Suprapubic skin (tissue), 3 donors: ENCODE measurements at regions not wholly inside any gene's neighbourhood (a gene's known extent, or its start where the extent isn't known, plus 50 kb on each side); places are given as distances from the start of the nearest gene placed in this dataset.

Experiments used
- EP300 ChIP-seq: sonication (generic); formaldehyde crosslinking; IDR thresholded peaks from one replicate; pipeline ENCODE4 v1.6.1; 2017; ENCODE audit warnings: antibody characterized with exemption
- POLR2A ChIP-seq, 2 donors: fragments of 450-650 bp; IDR thresholded peaks; one replicate each; pipeline ENCODE4 v1.6.1; 2017; ENCODE audit warnings: antibody characterized with exemption in 2 of 2, mild to moderate bottlenecking in 2 of 2, moderate library complexity in 2 of 2
- TF ChIP-seq, protein P1 (sequence below), 2 donors: fragments of 200-600 bp in 1 of 2; fragments of 450-650 bp in 1 of 2; sonication (generic) in 1 of 2; IDR thresholded peaks; one replicate each; pipeline ENCODE4 v1.5.1; 2016 to 2019; ENCODE audit warnings: antibody characterized with exemption in 2 of 2, mild to moderate bottlenecking in 1 of 2, moderate library complexity in 1 of 2

DNA sequence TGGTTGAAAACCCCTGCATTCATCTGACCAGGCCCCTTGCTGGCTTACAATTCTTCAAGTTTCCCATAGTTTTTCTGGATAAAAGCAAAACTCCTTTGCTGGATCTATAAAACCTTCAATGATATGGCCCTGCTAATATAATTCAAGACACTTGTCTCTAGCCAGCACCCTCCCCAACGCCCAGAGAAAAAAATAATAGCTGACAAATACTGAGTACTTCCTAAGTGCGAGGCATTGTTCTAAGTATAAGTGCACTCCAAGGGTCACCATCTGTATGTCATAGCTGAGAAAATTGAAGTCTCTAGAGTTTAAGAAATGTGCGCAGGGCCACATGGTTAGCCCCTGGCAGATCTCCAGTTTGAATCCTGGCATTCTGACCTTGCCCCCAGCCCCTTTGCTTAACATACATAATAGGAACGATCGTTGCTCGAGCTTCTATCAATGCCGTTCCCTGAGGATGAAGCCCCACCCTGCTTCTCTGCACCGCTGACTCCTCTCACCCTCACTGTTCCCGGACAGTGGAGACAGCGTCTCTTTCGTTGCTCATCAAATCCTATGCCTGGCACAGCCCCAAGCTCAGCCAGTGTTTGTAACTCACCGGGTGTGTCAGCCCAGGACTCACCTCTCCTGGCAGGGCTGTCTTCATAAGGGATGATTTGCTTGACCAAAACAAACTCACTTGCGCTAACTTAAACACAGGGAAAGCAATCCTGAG, 377.1 kb upstream of the PROK2 start:
- TF ChIP-seq, protein P1, sequence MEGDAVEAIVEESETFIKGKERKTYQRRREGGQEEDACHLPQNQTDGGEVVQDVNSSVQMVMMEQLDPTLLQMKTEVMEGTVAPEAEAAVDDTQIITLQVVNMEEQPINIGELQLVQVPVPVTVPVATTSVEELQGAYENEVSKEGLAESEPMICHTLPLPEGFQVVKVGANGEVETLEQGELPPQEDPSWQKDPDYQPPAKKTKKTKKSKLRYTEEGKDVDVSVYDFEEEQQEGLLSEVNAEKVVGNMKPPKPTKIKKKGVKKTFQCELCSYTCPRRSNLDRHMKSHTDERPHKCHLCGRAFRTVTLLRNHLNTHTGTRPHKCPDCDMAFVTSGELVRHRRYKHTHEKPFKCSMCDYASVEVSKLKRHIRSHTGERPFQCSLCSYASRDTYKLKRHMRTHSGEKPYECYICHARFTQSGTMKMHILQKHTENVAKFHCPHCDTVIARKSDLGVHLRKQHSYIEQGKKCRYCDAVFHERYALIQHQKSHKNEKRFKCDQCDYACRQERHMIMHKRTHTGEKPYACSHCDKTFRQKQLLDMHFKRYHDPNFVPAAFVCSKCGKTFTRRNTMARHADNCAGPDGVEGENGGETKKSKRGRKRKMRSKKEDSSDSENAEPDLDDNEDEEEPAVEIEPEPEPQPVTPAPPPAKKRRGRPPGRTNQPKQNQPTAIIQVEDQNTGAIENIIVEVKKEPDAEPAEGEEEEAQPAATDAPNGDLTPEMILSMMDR (IDR thresholded peaks at IDR 0.05), result no peak
- TF ChIP-seq EP300 (no peak), POLR2A (IDR thresholded peaks at IDR 0.05) (no peak)
